ENCODE measurements at regions not wholly inside any gene's neighbourhood (a gene's known extent, or its start where the extent isn't known, plus 50 kb on each side); places are given as distances from the start of the nearest gene placed in this dataset.

DNA sequence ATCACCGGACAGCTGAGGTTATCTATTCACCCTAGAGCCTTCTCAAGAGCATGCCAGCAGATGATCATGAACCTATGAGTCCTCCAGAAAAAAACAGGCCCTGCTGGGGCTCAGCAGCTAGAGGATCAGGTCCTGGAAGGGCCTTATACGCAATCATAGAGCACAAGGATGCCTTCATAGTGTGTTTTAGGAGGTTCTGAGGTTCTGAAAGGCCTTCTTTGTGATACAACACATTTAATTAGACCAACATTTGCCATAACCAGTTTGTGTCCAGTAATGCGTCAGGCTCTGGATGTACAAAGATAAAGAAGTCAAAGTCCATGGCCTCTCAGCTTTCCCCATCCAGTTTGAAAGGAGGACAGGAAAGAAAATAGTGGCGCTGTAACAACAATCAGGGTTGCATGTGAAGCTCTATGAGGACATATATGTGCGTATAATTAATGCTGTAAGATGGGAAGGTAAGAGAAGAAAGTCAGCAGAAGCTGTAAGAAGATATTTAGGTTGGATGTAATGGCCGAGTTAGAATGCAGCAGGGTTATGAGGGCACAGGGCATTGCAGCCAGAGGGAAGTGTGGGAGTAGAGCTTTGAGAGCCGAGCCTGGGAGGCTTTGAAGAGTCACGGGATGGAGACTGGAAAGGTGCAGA, 302.6 kb upstream of the TBL1XR1 start:
- H3K36me3 ChIP-seq, result no peaks in the 10 kb centered on the region
- 93 to 96% methylated on average over 8 of the region's 8 CpGs for WGBS, 2 donors
- H3K27me3 ChIP-seq, result no peaks in the 10 kb centered on the region
- H3K9me3 ChIP-seq, result no peaks in the 10 kb centered on the region
- H3K27ac ChIP-seq, result no peak overlapping the region
- H3K4me3 ChIP-seq, result no peak overlapping the region
- TF ChIP-seq, protein P1, sequence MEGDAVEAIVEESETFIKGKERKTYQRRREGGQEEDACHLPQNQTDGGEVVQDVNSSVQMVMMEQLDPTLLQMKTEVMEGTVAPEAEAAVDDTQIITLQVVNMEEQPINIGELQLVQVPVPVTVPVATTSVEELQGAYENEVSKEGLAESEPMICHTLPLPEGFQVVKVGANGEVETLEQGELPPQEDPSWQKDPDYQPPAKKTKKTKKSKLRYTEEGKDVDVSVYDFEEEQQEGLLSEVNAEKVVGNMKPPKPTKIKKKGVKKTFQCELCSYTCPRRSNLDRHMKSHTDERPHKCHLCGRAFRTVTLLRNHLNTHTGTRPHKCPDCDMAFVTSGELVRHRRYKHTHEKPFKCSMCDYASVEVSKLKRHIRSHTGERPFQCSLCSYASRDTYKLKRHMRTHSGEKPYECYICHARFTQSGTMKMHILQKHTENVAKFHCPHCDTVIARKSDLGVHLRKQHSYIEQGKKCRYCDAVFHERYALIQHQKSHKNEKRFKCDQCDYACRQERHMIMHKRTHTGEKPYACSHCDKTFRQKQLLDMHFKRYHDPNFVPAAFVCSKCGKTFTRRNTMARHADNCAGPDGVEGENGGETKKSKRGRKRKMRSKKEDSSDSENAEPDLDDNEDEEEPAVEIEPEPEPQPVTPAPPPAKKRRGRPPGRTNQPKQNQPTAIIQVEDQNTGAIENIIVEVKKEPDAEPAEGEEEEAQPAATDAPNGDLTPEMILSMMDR (IDR thresholded peaks at IDR 0.05), result no peak
- no peak for TF ChIP-seq POLR2A (IDR thresholded peaks at IDR 0.05)
- DNase-seq, result no peak
- H3K4me1 ChIP-seq, result peaks cover 0 to 8% (median 5%) of the 10 kb centered on the region in 3 donors
- intact Hi-C loops (cut with DNase I), result no loop called here

DNA sequence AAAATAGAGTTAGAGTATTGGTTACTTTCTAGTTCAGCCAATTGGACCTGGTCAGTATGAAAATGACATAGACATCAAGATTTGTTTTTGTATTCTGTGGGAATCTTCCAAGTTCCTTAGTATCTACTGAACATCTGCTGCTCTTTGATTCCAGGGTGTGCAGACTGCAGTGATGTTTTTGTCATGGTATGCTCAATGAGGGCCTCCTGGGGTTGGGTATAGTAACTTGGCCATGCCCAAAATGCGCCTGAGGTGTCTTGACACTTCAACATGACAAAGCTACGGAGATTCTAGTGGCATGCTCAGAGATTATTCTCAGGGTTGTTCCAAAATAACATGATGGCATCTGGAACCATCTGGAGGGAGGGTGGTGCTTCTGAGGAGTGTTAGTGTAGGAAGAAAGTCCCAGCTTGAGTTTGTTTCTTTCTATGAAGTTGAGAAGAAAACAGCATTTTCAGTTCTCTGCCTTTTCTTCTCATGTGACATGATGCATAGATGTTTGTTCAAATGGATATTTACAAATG, 313.5 kb upstream of the TBL1XR1 start:
- Histone ChIP-seq H3K36me3 (no peaks in the 10 kb centered on the region), H3K27me3 (no peaks in the 10 kb centered on the region), H3K4me3 (no peak overlapping the region), H3K9me3 (no peaks in the 10 kb centered on the region), H3K4me1 (peaks cover 0 to 16% (median 0%) of the 10 kb centered on the region in 3 donors), H3K27ac (no peak overlapping the region)
- no peak for DNase-seq
- TF ChIP-seq, protein P1 (IDR thresholded peaks at IDR 0.05), result no peak
- no peak for TF ChIP-seq POLR2A (IDR thresholded peaks at IDR 0.05)
- WGBS, 2 donors, result 73 to 75% methylated on average over 2 of the region's 2 CpGs
- intact Hi-C loops (cut with DNase I), result no loop called here

DNA sequence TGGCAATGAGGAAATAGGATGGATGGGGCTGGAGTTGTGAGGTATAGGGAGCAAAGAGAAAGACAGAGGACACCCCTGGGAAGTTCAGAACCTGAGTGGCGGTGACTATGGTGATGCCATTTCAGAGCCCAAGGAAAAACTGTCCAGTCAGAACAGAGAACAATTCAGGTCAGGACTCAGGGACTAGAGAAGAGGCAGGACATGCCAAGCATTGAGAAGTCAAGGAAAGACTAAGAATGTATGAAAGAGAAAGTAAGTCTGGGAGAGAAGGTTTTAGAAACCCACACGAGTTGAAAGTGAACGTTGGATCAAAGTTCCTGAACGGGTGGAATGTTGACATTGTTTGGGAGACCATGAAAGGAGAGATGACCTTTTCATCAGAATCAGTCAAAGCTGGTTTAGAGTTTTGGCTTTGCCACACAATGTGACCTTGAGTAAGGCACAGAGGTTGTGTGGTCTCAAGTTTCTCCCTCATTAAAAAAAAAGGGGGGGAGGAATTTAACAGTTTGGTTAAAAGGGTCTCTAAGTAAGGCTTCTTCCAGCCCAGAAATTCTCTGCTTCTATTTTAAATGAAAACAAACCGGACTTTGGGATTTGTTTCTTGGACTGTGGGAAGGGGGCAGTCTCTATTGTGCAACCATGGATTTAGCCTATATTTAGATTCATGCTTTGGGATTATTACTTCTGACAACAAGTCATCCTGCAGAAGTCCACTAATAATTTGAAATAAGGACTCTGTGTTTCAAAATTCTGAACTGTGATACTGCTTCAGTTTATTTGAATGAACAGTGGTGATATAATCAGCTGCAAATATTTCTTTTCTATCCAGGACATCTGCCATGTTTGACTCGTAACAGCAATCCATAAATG, 315.9 kb upstream of the TBL1XR1 start:
- TF ChIP-seq POLR2A (IDR thresholded peaks at IDR 0.05), result no peak
- TF ChIP-seq, protein P1 (IDR thresholded peaks at IDR 0.05), result no peak
- H3K4me1 ChIP-seq, result peaks cover 0 to 29% (median 8%) of the 10 kb centered on the region in 3 donors
- no peaks in the 10 kb centered on the region for H3K27me3 ChIP-seq
- H3K36me3 ChIP-seq, result no peaks in the 10 kb centered on the region
- H3K9me3 ChIP-seq, result no peaks in the 10 kb centered on the region
- no peak overlapping the region for H3K4me3 ChIP-seq
- peak overlapping the region in 2 of 4 donors; percentile 40 for H3K27ac ChIP-seq
- intact Hi-C loops (cut with DNase I), result no loop called here
- 62 to 75% methylated on average over 6 of the region's 6 CpGs for WGBS, 2 donors
- DNase-seq, result no peak

DNA sequence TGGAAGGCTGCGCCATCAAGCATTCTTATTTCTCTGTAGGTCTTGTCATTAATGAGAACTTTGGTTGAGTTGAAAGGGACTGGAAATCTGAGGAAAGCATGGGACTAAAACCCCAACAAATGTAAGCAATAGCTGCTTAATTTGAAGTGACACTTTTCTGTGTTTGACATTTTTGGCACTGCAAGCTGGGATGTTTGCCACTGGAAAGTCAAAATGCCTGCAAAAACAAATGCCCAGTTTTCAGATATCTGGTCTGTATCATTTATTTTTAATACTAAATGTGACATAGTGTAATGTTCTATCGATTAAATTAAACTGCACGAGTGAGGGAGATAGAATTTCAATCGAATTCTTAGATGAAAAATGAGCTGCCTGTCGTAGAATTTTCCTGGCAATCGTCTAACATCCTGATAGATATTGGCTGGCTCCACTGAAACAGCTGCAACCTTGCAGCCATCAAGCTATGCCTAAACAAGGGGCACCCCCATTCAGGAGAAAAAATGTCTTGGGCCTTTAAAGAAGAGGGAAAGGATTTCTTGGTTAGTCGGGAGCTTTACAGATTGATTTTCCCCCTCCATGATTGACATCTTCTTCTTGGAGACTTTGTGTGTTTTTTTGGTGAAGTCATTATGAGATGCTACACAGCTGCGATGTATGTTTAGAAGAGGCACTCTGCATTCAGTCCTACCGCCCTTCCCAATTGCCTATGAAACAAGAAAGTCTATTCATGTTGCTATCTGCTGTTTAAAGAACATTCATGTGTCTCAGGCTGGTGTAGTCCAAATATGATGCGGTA, 316.7 kb upstream of the TBL1XR1 start:
- peak overlapping the region in 1 of 4 donors; percentile 6 for H3K27ac ChIP-seq
- H3K36me3 ChIP-seq, result no peaks in the 10 kb centered on the region
- intact Hi-C loops (cut with DNase I), result no loop called here
- DNase-seq, result no peak
- no peak overlapping the region for H3K4me3 ChIP-seq
- no peak for TF ChIP-seq POLR2A (IDR thresholded peaks at IDR 0.05)
- TF ChIP-seq, protein P1 (IDR thresholded peaks at IDR 0.05), result no peak
- peaks cover 0 to 29% (median 8%) of the 10 kb centered on the region in 3 donors for H3K4me1 ChIP-seq
- no peaks in the 10 kb centered on the region for H3K27me3 ChIP-seq
- WGBS, 2 donors, result 61 to 68% methylated on average over 10 of the region's 10 CpGs
- no peaks in the 10 kb centered on the region for H3K9me3 ChIP-seq
